ENCODE measurements at regions not wholly inside any gene's neighbourhood (a gene's known extent, or its start where the extent isn't known, plus 50 kb on each side); places are given as distances from the start of the nearest gene placed in this dataset.

DNA sequence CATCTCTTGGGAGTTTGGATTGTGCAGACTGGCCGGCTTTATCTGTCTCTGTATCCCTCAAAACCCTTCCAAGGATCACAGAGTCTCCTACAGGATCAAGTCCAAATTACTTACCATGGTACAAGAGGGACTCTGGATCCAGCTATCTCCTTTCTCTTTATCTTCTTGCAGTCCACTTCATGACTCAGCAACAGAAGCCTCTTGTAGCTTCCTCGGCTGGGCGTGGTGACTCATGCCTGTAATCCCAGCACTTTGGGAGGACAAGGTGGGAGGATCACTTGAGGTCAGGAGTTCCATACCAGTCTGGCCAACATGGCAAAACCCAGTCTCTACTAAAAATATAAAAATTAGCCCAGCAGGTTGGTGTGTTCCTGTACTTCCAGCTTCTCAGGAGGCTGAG is 189.7 kb downstream of the BCAT1 start:
- TF ChIP-seq EZH2 (IDR thresholded peaks at IDR 0.05; ENCODE audit: insufficient read depth, poor library complexity, severe bottlenecking) = no peak
- TF ChIP-seq EZH2phosphoT487 (IDR thresholded peaks at IDR 0.05; ENCODE audit: insufficient read depth, low read depth) = no peak
